ENCODE measurements at regions not wholly inside any gene's neighbourhood (a gene's known extent, or its start where the extent isn't known, plus 50 kb on each side); places are given as distances from the start of the nearest gene placed in this dataset.
"Not testable (repeated sequence)": the region's sequence is repeated elsewhere in the genome, so short reads cannot be mapped to it uniquely, and the experiment has no call there.

DNA sequence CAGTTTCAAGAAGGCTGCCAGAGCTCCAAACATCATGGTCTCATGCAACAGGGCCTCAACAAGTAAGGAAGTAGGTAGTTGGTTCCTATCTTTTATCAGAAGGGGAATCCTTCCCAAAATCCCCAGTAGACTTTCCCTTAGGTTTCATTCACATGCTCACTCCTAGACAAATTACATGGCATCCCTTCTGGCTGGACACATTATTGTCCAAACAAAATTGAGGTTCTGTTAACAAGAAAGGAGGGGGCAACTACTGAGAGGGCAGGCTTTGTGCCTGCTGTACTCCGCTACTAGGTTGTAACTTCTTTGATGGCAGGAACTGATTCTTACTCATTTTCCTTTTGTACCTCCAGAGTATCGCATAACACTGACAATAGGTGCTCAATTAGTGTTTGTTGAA, 56.0 kb upstream of the OSMR start:
- H3K9me3 ChIP-seq, result no peaks in the 10 kb centered on the region
- no peak overlapping the region for H3K4me3 ChIP-seq
- no peaks in the 10 kb centered on the region for H3K4me1 ChIP-seq (replicated peaks)
- H3K27ac ChIP-seq, result no peak overlapping the region
- TF ChIP-seq POLR2A (IDR thresholded peaks at IDR 0.05) (no peak), CTCF (IDR thresholded peaks at IDR 0.05) (no peak), POLR2AphosphoS5 (IDR thresholded peaks at IDR 0.05) (no peak)
- no peaks in the 10 kb centered on the region for H3K27me3 ChIP-seq (replicated peaks; ENCODE audit: insufficient read depth)
- H3K36me3 ChIP-seq, result no peaks in the 10 kb centered on the region
- intact Hi-C loops (cut with DNase I), result no loop called here
- WGBS, result 93% methylated on average over 2 of the region's 2 CpGs
- no peak for DNase-seq (ENCODE audit: low spot score)

DNA sequence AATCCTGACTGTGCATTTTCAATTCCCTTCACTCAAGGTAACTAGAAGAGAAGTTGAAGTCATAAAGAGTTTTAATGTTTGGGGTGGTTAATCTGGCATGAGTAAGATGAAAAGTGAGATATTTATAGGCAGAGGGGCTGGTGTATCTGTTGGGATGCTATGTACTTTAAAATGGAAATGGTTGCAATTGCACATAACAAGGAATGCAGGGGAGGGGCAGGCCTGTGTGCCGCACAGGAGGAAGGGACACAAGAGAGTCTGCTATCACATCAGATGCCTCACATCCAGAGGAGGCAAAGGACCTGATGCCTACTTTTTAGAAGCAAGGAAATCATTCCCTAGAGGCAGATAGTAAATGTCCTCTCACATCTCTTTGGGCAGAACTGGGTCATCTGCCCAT, 55.5 kb upstream of the OSMR start:
- TF ChIP-seq POLR2AphosphoS5 (IDR thresholded peaks at IDR 0.05), result no peak
- no peak for TF ChIP-seq CTCF (IDR thresholded peaks at IDR 0.05)
- no peak for TF ChIP-seq POLR2A (IDR thresholded peaks at IDR 0.05)
- WGBS, result 97% methylated on average over 1 of the region's 1 CpG
- intact Hi-C loops (cut with DNase I), result no loop called here

DNA sequence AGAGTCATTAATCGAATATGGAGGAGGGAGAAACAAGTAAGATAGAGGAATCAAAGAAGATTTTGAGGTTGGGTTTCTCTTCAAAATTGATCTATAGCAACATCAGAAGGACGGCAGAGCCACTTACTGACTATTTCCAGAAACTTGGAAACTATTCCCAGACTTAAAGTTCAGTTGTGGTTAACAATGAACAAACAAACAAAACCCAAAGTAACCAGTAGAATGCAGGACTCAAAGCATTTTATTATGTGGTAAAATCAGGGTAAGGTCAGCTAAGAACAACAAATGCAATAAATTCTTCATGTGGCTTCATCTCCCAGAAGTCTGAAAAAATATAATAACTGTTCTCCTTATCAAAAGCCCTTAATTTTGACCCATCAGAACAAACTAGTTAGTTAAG, 54.9 kb upstream of the OSMR start:
- WGBS, result 44% methylated on average over 2 of the region's 2 CpGs
- no peak for TF ChIP-seq CTCF (IDR thresholded peaks at IDR 0.05)
- intact Hi-C loops (cut with DNase I), result no loop called here
- Histone ChIP-seq H3K27me3 (replicated peaks; ENCODE audit: insufficient read depth) (no peaks in the 10 kb centered on the region), H3K27ac (no peak overlapping the region), H3K4me3 (no peak overlapping the region), H3K9me3 (no peaks in the 10 kb centered on the region), H3K4me1 (replicated peaks) (no peaks in the 10 kb centered on the region), H3K36me3 (no peaks in the 10 kb centered on the region)
- no peak for DNase-seq (ENCODE audit: low spot score)

More for the DNA sequence above, 55.5 kb upstream of the OSMR start:
- Histone ChIP-seq H3K4me1 (replicated peaks) (no peaks in the 10 kb centered on the region), H3K9me3 (no peaks in the 10 kb centered on the region), H3K27me3 (replicated peaks; ENCODE audit: insufficient read depth) (no peaks in the 10 kb centered on the region), H3K27ac (no peak overlapping the region), H3K4me3 (no peak overlapping the region), H3K36me3 (no peaks in the 10 kb centered on the region)
- no peak for DNase-seq (ENCODE audit: low spot score)

DNA sequence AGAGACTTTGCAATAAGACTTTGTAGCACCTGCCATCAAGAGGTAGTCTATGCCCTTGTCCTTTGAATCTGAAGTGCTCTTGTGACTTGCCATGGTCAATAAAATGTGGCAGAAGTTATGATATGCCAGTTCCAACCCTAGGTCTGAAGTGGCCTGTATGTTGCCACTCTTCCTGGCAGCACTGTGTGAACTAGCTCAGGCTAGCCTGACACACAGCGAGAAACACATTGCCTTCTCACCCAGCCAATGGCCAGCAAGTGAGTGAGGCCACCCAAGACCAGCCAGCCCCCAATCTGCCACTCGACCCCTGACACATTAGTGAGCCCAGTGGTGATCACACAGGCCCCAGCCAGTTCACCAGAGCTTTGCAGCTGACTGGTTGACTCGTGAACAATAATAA, 52.7 kb upstream of the OSMR start:
- Histone ChIP-seq H3K4me3 (no peak overlapping the region), H3K4me1 (replicated peaks) (peaks cover 4% of the 10 kb centered on the region), H3K36me3 (no peaks in the 10 kb centered on the region), H3K27me3 (replicated peaks; ENCODE audit: insufficient read depth) (no peaks in the 10 kb centered on the region), H3K9me3 (no peaks in the 10 kb centered on the region), H3K27ac (no peak overlapping the region)
- TF ChIP-seq POLR2A (IDR thresholded peaks at IDR 0.05) (no peak), CTCF (IDR thresholded peaks at IDR 0.05) (no peak), POLR2AphosphoS5 (IDR thresholded peaks at IDR 0.05) (no peak)
- 90% methylated on average over 3 of the region's 3 CpGs for WGBS
- no peak for DNase-seq (ENCODE audit: low spot score)
- intact Hi-C loops (cut with DNase I), result no loop called here

- H3K4me1 ChIP-seq (replicated peaks); DNase-seq (ENCODE audit: low spot score); H3K4me3 ChIP-seq; H3K27ac ChIP-seq; H3K36me3 ChIP-seq; H3K27me3 ChIP-seq (replicated peaks; ENCODE audit: insufficient read depth); intact Hi-C loops (cut with DNase I); H3K9me3 ChIP-seq: not testable (repeated sequence)
- 84% methylated on average over 7 of the region's 7 CpGs for WGBS
These were observed 51.8 kb upstream of the OSMR start for GRCh38 chr5:38794037-38794436.
